ENCODE measurements at regions not wholly inside any gene's neighbourhood (a gene's known extent, or its start where the extent isn't known, plus 50 kb on each side); places are given as distances from the start of the nearest gene placed in this dataset.

DNA sequence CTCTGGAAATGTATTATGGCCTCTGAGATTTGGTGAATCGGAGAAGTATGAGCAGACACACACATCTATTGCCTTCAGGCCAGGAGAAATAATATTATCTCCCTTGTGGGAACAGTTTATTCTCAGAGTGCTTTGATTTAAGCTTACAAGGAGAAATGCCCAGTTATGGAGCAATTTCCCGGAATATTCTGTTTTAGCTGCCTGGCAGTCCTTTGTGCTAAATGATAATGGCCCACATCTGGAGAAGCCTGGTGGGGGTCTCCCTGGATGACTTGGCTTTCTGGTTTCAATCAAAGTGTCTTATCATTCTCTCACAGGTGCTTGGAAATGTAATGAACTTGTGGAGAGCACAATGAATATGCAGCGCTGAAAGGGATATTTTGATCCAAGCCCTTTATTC is 389.6 kb upstream of the USP24 start:
- TF ChIP-seq, protein P1, sequence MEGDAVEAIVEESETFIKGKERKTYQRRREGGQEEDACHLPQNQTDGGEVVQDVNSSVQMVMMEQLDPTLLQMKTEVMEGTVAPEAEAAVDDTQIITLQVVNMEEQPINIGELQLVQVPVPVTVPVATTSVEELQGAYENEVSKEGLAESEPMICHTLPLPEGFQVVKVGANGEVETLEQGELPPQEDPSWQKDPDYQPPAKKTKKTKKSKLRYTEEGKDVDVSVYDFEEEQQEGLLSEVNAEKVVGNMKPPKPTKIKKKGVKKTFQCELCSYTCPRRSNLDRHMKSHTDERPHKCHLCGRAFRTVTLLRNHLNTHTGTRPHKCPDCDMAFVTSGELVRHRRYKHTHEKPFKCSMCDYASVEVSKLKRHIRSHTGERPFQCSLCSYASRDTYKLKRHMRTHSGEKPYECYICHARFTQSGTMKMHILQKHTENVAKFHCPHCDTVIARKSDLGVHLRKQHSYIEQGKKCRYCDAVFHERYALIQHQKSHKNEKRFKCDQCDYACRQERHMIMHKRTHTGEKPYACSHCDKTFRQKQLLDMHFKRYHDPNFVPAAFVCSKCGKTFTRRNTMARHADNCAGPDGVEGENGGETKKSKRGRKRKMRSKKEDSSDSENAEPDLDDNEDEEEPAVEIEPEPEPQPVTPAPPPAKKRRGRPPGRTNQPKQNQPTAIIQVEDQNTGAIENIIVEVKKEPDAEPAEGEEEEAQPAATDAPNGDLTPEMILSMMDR (IDR thresholded peaks at IDR 0.05 in 2 of 3, conservative IDR thresholded peaks at IDR 0.05 in 1 of 3; ENCODE audit: control insufficient read depth in 2 of 3, extremely low read depth in 1 of 3, insufficient read depth in 1 of 3, low read depth in 3 of 3, low read length in 3 of 3): no peak
- TF ChIP-seq, protein P2, sequence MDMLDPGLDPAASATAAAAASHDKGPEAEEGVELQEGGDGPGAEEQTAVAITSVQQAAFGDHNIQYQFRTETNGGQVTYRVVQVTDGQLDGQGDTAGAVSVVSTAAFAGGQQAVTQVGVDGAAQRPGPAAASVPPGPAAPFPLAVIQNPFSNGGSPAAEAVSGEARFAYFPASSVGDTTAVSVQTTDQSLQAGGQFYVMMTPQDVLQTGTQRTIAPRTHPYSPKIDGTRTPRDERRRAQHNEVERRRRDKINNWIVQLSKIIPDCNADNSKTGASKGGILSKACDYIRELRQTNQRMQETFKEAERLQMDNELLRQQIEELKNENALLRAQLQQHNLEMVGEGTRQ (IDR thresholded peaks at IDR 0.05; ENCODE audit: borderline replicate concordance, low read depth, low read length): no peak
- TF ChIP-seq RAD21 (IDR thresholded peaks at IDR 0.05; ENCODE audit: insufficient read depth, low read depth, low read length): no peak
- TF ChIP-seq EZH2 (IDR thresholded peaks at IDR 0.05; ENCODE audit: borderline replicate concordance, control insufficient read depth, low read depth, low read length): no peak
- no peak for TF ChIP-seq CBFB (IDR thresholded peaks at IDR 0.05; ENCODE audit: low read depth)
- TF ChIP-seq, protein P3, sequence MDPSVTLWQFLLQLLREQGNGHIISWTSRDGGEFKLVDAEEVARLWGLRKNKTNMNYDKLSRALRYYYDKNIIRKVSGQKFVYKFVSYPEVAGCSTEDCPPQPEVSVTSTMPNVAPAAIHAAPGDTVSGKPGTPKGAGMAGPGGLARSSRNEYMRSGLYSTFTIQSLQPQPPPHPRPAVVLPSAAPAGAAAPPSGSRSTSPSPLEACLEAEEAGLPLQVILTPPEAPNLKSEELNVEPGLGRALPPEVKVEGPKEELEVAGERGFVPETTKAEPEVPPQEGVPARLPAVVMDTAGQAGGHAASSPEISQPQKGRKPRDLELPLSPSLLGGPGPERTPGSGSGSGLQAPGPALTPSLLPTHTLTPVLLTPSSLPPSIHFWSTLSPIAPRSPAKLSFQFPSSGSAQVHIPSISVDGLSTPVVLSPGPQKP (IDR thresholded peaks at IDR 0.05; ENCODE audit: low read depth, low read length): no peak
- no peak for TF ChIP-seq ESRRA (IDR thresholded peaks at IDR 0.05; ENCODE audit: low read length)
